Esophagus muscularis mucosa (tissue), 4 donors: ENCODE measurements at regions not wholly inside any gene's neighbourhood (a gene's known extent, or its start where the extent isn't known, plus 50 kb on each side); places are given as distances from the start of the nearest gene placed in this dataset.

ENCODE experiments used
- CTCF ChIP-seq, 3 experiments: fragments of 200-600 bp in 2 of 3; fragments of 450-650 bp in 1 of 3; sonication (generic) in 2 of 3; IDR thresholded peaks; one replicate each; pipeline ENCODE4 v1.5.1; 2017 to 2019; ENCODE audit warnings: antibody characterized with exemption in 3 of 3, mild to moderate bottlenecking in 2 of 3, moderate library complexity in 1 of 3
- EP300 ChIP-seq: sonication (generic); formaldehyde crosslinking; IDR thresholded peaks from one replicate; pipeline ENCODE4 v1.6.1; 2017; ENCODE audit warnings: antibody characterized with exemption
- POLR2A ChIP-seq: fragments of 450-650 bp; IDR thresholded peaks from one replicate; pipeline ENCODE4 v1.6.1; 2017; ENCODE audit warnings: antibody characterized with exemption, moderate library complexity, mild to moderate bottlenecking, low read depth
- POLR2AphosphoS5 ChIP-seq, 2 donors: sonication (generic); formaldehyde crosslinking; IDR thresholded peaks; one replicate each; pipeline ENCODE4 v1.6.1; 2017; ENCODE audit warnings: antibody characterized with exemption in 2 of 2

GRCh38 chr14:38070061-38070588, 137.6 kb upstream of the SSTR1 start:
- no peak for TF ChIP-seq CTCF (IDR thresholded peaks at IDR 0.05)
- TF ChIP-seq POLR2AphosphoS5 (IDR thresholded peaks at IDR 0.05), result no peak
- no peak for TF ChIP-seq POLR2A
- TF ChIP-seq EP300, result no peak
